IPS DF 6.9 (cell line): ENCODE measurements at regions not wholly inside any gene's neighbourhood (a gene's known extent, or its start where the extent isn't known, plus 50 kb on each side); places are given as distances from the start of the nearest gene placed in this dataset.
"Not testable (repeated sequence)": the region's sequence is repeated elsewhere in the genome, so short reads cannot be mapped to it uniquely, and the experiment has no call there.

ENCODE experiments used
- DNase-seq: peaks from one replicate; pipeline ENCODE4 v3.0.0-alpha.2; 2013; ENCODE audit warnings: low read depth, low spot score
- H3K27ac ChIP-seq: one replicate; pipeline ENCODE4 v1.5.1; 2013; ENCODE audit warnings: low read length, control low read depth
- H3K27me3 ChIP-seq: 2 replicates; pipeline ENCODE4 v1.6.1; 2013; ENCODE audit warnings: mild to moderate bottlenecking, low read length; ENCODE audit not compliant: control insufficient read depth, insufficient read depth
- H3K36me3 ChIP-seq: 2 replicates; pipeline ENCODE4 v1.6.1; 2013; ENCODE audit warnings: low read length; ENCODE audit not compliant: control insufficient read depth, insufficient read depth
- H3K4me1 ChIP-seq: 2 replicates; pipeline ENCODE4 v1.6.1; 2013; ENCODE audit warnings: low read length; ENCODE audit not compliant: control insufficient read depth, insufficient read depth
- H3K4me3 ChIP-seq: 2 replicates; pipeline ENCODE4 v1.5.1; 2013; ENCODE audit warnings: mild to moderate bottlenecking, low read length
- H3K9me3 ChIP-seq: 2 replicates; pipeline ENCODE4 v1.6.1; 2013; ENCODE audit warnings: low read length, inconsistent platforms; ENCODE audit not compliant: control insufficient read depth, insufficient read depth
- WGBS: extraction: QIAGEN DNeasy Blood & Tissue Kit; methylation state at CpG from one replicate; pipeline ENCODE4 v1.1.7; 2013; ENCODE audit warnings: mixed read lengths, missing lambda C conversion rate; ENCODE audit not compliant: insufficient read length, insufficient coverage; 5-methylcytosine and 5-hydroxymethylcytosine counted together

GRCh38 chr21:28136656-28137255 lies 855.9 kb downstream of the LTN1 start:
- H3K4me3 ChIP-seq: no peak overlapping the region
- H3K27me3 ChIP-seq: no peaks in the 10 kb centered on the region
- DNase-seq: no peak
- no peaks in the 10 kb centered on the region for H3K4me1 ChIP-seq
- no peaks in the 10 kb centered on the region for H3K9me3 ChIP-seq
- no peak overlapping the region for H3K27ac ChIP-seq
- H3K36me3 ChIP-seq: no peaks in the 10 kb centered on the region
- WGBS: no CpG with 5 or more reads among the region's 3 CpGs

GRCh38 chr21:28135646-28136045 lies 857.0 kb downstream of the LTN1 start:
- no peaks in the 10 kb centered on the region for H3K27me3 ChIP-seq
- 0 out of 2 replicates have a peak, but pooled peaks cover 1% of the 10 kb centered on the region for H3K9me3 ChIP-seq
- no peaks in the 10 kb centered on the region for H3K36me3 ChIP-seq
- no peak overlapping the region for H3K27ac ChIP-seq
- no CpG with 5 or more reads among the region's 2 CpGs for whole genome bisulfite sequencing
- DNase-seq: no peak
- H3K4me3 ChIP-seq: no peak overlapping the region
- H3K4me1 ChIP-seq: no peaks in the 10 kb centered on the region

- H3K27ac ChIP-seq: no peak overlapping the region
- peaks cover 3% of the 10 kb centered on the region for H3K9me3 ChIP-seq
- H3K4me3 ChIP-seq: no peak overlapping the region
- DNase-seq: no peak
- WGBS: no CpG with 5 or more reads among the region's 2 CpGs
- no peaks in the 10 kb centered on the region for H3K36me3 ChIP-seq
- H3K4me1 ChIP-seq: no peaks in the 10 kb centered on the region
- H3K27me3 ChIP-seq: no peaks in the 10 kb centered on the region
Observed at GRCh38 chr21:28133116-28133515, 859.6 kb downstream of the LTN1 start.

GRCh38 chr21:28132713-28133112 lies 860.0 kb downstream of the LTN1 start:
- H3K36me3 ChIP-seq: no peaks in the 10 kb centered on the region
- H3K4me3 ChIP-seq: no peak overlapping the region
- no peaks in the 10 kb centered on the region for H3K4me1 ChIP-seq
- WGBS: no CpG with 5 or more reads among the region's 1 CpG
- H3K27me3 ChIP-seq: no peaks in the 10 kb centered on the region
- no peak overlapping the region for H3K27ac ChIP-seq
- peaks cover 3% of the 10 kb centered on the region for H3K9me3 ChIP-seq
- no peak for DNase-seq

GRCh38 chr21:28127175-28127785 lies 865.4 kb downstream of the LTN1 start:
- Histone ChIP-seq H3K4me3 (no peak overlapping the region), H3K27me3 (no peaks in the 10 kb centered on the region), H3K36me3 (no peaks in the 10 kb centered on the region), H3K9me3 (peaks cover 3% of the 10 kb centered on the region), H3K27ac (no peak overlapping the region), H3K4me1 (no peaks in the 10 kb centered on the region)
- WGBS: no CpG with 5 or more reads among the region's 2 CpGs
- no peak for DNase-seq

- no CpG with 5 or more reads among the region's 1 CpG for WGBS
- Histone ChIP-seq H3K27me3 (no peaks in the 10 kb centered on the region), H3K36me3 (no peaks in the 10 kb centered on the region), H3K4me1 (no peaks in the 10 kb centered on the region), H3K27ac (no peak overlapping the region), H3K9me3 (peaks cover 3% of the 10 kb centered on the region), H3K4me3 (no peak overlapping the region)
- DNase-seq: no peak
Observed at GRCh38 chr21:28126521-28127174, 866.0 kb downstream of the LTN1 start.

GRCh38 chr21:28124541-28124940 lies 868.1 kb downstream of the LTN1 start:
- Histone ChIP-seq H3K4me3 (no peak overlapping the region), H3K27ac (no peak overlapping the region), H3K27me3 (no peaks in the 10 kb centered on the region), H3K4me1 (no peaks in the 10 kb centered on the region), H3K36me3 (no peaks in the 10 kb centered on the region), H3K9me3 (no peaks in the 10 kb centered on the region)
- no peak for DNase-seq
- WGBS: no CpG with 5 or more reads among the region's 2 CpGs

GRCh38 chr21:28118570-28118969 lies 874.1 kb downstream of the LTN1 start:
- no peak for DNase-seq
- Histone ChIP-seq H3K36me3 (no peaks in the 10 kb centered on the region), H3K4me3 (no peak overlapping the region), H3K9me3 (no peaks in the 10 kb centered on the region), H3K4me1 (no peaks in the 10 kb centered on the region), H3K27ac (no peak overlapping the region), H3K27me3 (no peaks in the 10 kb centered on the region)
- no CpG with 5 or more reads among the region's 3 CpGs for WGBS

- not testable (repeated sequence) for H3K4me3 ChIP-seq, H3K27me3 ChIP-seq, H3K9me3 ChIP-seq, H3K4me1 ChIP-seq, H3K27ac ChIP-seq, H3K36me3 ChIP-seq, DNase-seq
- WGBS: no CpG with 5 or more reads among the region's 5 CpGs
Observed at GRCh38 chr21:28114986-28115385, 877.7 kb downstream of the LTN1 start.

GRCh38 chr21:28113718-28114117 lies 879.0 kb downstream of the LTN1 start:
- no peaks in the 10 kb centered on the region for H3K4me1 ChIP-seq
- no peaks in the 10 kb centered on the region for H3K27me3 ChIP-seq
- no peaks in the 10 kb centered on the region for H3K36me3 ChIP-seq
- H3K9me3 ChIP-seq: no peaks in the 10 kb centered on the region
- no peak overlapping the region for H3K27ac ChIP-seq
- no peak overlapping the region for H3K4me3 ChIP-seq
- DNase-seq: no peak

GRCh38 chr21:28112511-28112910 lies 880.2 kb downstream of the LTN1 start:
- no peaks in the 10 kb centered on the region for H3K4me1 ChIP-seq
- no CpG with 5 or more reads among the region's 5 CpGs for WGBS

More at GRCh38 chr21:28112511-28112910, 880.2 kb downstream of the LTN1 start:
- no peak for DNase-seq
- H3K27ac ChIP-seq: no peak overlapping the region
- no peaks in the 10 kb centered on the region for H3K9me3 ChIP-seq
- no peaks in the 10 kb centered on the region for H3K27me3 ChIP-seq
- H3K36me3 ChIP-seq: no peaks in the 10 kb centered on the region
- no peak overlapping the region for H3K4me3 ChIP-seq
